Fibroblast of lung (primary cell): ENCODE measurements at regions not wholly inside any gene's neighbourhood (a gene's known extent, or its start where the extent isn't known, plus 50 kb on each side); places are given as distances from the start of the nearest gene placed in this dataset.

Experiments used
- DNase-seq, 2 donors: peaks; one replicate each; pipeline versions ENCODE4 v3.0.0 to v3.0.0-alpha.2; 2010; ENCODE audit warnings: low read depth in 2 of 2
- H2AFZ ChIP-seq: 2 replicates; pipeline ENCODE4 v1.5.1; 2012; ENCODE audit warnings: low read length, control low read depth, inconsistent platforms
- H3K27ac ChIP-seq: 2 replicates; pipeline ENCODE4 v1.5.1; 2011; ENCODE audit warnings: low read length, control low read depth; ENCODE audit not compliant: insufficient read depth
- H3K27me3 ChIP-seq: 2 replicates; pipeline ENCODE4 v1.5.1; 2011; ENCODE audit warnings: mild to moderate bottlenecking, low read length; ENCODE audit not compliant: control insufficient read depth, insufficient read depth
- H3K36me3 ChIP-seq: 2 replicates; pipeline ENCODE4 v1.5.1; 2011; ENCODE audit warnings: low read length; ENCODE audit not compliant: control insufficient read depth, insufficient read depth
- H3K4me1 ChIP-seq: 2 replicates; pipeline ENCODE4 v1.5.1; 2011; ENCODE audit warnings: low read length; ENCODE audit not compliant: control insufficient read depth, insufficient read depth; ENCODE audit errors: extremely low read depth
- H3K4me2 ChIP-seq: 2 replicates; pipeline ENCODE4 v1.5.1; 2011; ENCODE audit warnings: low read length, control low read depth; ENCODE audit not compliant: insufficient read depth; ENCODE audit errors: extremely low read depth
- H3K4me3 ChIP-seq, 4 experiments: fragments of 200-600 bp in 1 of 4; sonication (generic) in 1 of 4; replicated peaks in 1 of 4; 2 replicates each; pipeline ENCODE4 v1.5.1; 2011 to 2016; ENCODE audit warnings: low read length in 4 of 4, low read depth in 3 of 4, mild to moderate bottlenecking in 3 of 4, control low read depth in 2 of 4, inconsistent platforms in 1 of 4, mixed read lengths in 1 of 4; ENCODE audit not compliant: insufficient read depth in 1 of 4; ENCODE audit errors: control extremely low read depth in 1 of 4
- H3K79me2 ChIP-seq: 2 replicates; pipeline ENCODE4 v1.5.1; 2012; ENCODE audit warnings: mild to moderate bottlenecking, low read length, inconsistent platforms; ENCODE audit not compliant: control insufficient read depth, insufficient read depth
- H3K9ac ChIP-seq: 2 replicates; pipeline ENCODE4 v1.5.1; 2011; ENCODE audit warnings: mild to moderate bottlenecking, low read length, control low read depth; ENCODE audit not compliant: insufficient read depth
- H3K9me3 ChIP-seq: 2 replicates; pipeline ENCODE4 v1.5.1; 2012; ENCODE audit warnings: low read depth, low read length; ENCODE audit not compliant: control insufficient read depth, insufficient read depth
- H4K20me1 ChIP-seq: 2 replicates; pipeline ENCODE4 v1.5.1; 2011; ENCODE audit warnings: low read length; ENCODE audit not compliant: control insufficient read depth, insufficient read depth; ENCODE audit errors: extremely low read depth
- CTCF ChIP-seq, 2 donors: IDR thresholded peaks in 1 of 2; conservative IDR thresholded peaks in 1 of 2; 1 replicate in 1 of 2; 2 replicates in 1 of 2; pipeline ENCODE4 v1.5.1; 2011 to 2012; ENCODE audit warnings: low read length in 2 of 2, control low read depth in 1 of 2, inconsistent platforms in 1 of 2, low read depth in 1 of 2, mild to moderate bottlenecking in 1 of 2
- EZH2 ChIP-seq: IDR thresholded peaks from 2 replicates; pipeline ENCODE4 v1.5.1; 2012; ENCODE audit warnings: low read length, control low read depth, mild to moderate bottlenecking; ENCODE audit errors: missing control alignments

GRCh38 chr5:89281211-89281610, 398.2 kb upstream of the MEF2C start:
- no peak overlapping the region for H3K4me3 ChIP-seq
- H3K9ac ChIP-seq: no peak overlapping the region
- H3K4me2 ChIP-seq: no peak overlapping the region
- H3K27ac ChIP-seq: no peak overlapping the region
- no peak overlapping the region for H2AFZ ChIP-seq
- no peaks in the 10 kb centered on the region for H3K79me2 ChIP-seq
- H3K36me3 ChIP-seq: no peaks in the 10 kb centered on the region
- no peak for DNase-seq
- no peaks in the 10 kb centered on the region for H3K27me3 ChIP-seq
- no peaks in the 10 kb centered on the region for H4K20me1 ChIP-seq
- no peak for TF ChIP-seq CTCF (conservative IDR thresholded peaks at IDR 0.05 in 1 of 2, IDR thresholded peaks at IDR 0.05 in 1 of 2; ENCODE audit: low read depth in 1 of 2, low read length in 2 of 2)
- TF ChIP-seq EZH2: no peak
- H3K9me3 ChIP-seq: no peaks in the 10 kb centered on the region
- peaks cover 2% of the 10 kb centered on the region for H3K4me1 ChIP-seq

DNA sequence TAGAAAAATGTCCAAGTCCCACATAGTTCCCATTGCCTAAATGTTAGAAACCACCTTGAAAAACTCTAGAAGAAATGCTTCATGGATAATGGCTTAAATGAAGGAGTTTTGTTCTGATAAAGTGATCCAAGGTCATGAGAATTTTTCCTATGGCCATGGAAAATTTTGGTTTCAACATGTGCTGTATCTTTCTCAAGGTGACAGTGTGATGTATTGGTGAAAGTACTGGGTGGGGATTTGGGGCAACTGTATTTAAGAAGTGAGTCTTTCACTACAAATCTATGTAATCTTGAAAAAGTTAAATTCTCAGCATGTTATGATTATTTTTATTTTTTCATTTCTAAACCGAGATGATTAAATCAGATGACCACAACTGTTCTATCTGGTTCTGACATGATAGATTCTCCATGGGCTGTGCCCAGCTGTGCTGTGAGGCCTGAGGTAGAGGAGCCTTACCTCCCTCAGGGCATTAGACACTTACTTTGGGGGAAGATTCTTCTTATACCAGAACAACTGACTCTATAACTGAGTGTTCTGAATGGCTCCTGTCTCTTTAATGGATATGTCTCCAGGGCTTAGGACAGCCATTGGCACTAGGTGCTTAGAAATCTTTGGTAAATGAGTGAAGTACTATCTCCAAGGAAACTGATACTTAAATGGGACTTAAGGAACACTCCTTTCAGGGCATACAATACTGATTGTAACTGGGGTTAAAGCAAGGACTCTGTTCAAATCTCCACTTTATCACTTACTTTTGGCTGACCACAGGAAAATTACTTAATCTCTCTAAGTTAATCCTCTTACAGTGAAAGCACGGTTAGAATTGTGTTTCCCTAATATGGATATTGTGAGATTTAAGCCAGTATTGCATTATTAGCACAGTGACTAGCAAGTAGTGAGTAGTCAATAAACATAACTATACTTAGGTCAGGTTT, 397.4 kb upstream of the MEF2C start:
- Histone ChIP-seq H3K9ac (no peak overlapping the region), H3K27me3 (no peaks in the 10 kb centered on the region), H3K4me2 (no peak overlapping the region), H3K27ac (no peak overlapping the region), H3K4me1 (peaks cover 2% of the 10 kb centered on the region), H3K4me3 (no peak overlapping the region), H4K20me1 (no peaks in the 10 kb centered on the region), H3K36me3 (no peaks in the 10 kb centered on the region), H3K79me2 (no peaks in the 10 kb centered on the region), H2AFZ (no peak overlapping the region), H3K9me3 (no peaks in the 10 kb centered on the region)
- TF ChIP-seq EZH2 (no peak), CTCF (conservative IDR thresholded peaks at IDR 0.05 in 1 of 2, IDR thresholded peaks at IDR 0.05 in 1 of 2; ENCODE audit: low read depth in 1 of 2, low read length in 2 of 2) (no peak)
- DNase-seq: peak in 1 of 2 donors; percentile 17

- TF ChIP-seq EZH2: no peak
- TF ChIP-seq CTCF (conservative IDR thresholded peaks at IDR 0.05 in 1 of 2, IDR thresholded peaks at IDR 0.05 in 1 of 2; ENCODE audit: low read depth in 1 of 2, low read length in 2 of 2): no peak
- H3K36me3 ChIP-seq: no peaks in the 10 kb centered on the region
- no peak overlapping the region for H3K27ac ChIP-seq
- H3K9me3 ChIP-seq: no peaks in the 10 kb centered on the region
- no peaks in the 10 kb centered on the region for H3K79me2 ChIP-seq
- H4K20me1 ChIP-seq: no peaks in the 10 kb centered on the region
- no peak overlapping the region for H2AFZ ChIP-seq
- peak in 1 of 2 donors; percentile 60 for DNase-seq
- no peak overlapping the region for H3K4me2 ChIP-seq
- H3K9ac ChIP-seq: no peak overlapping the region
- peaks cover 2% of the 10 kb centered on the region for H3K4me1 ChIP-seq
- H3K27me3 ChIP-seq: no peaks in the 10 kb centered on the region
- no peak overlapping the region for H3K4me3 ChIP-seq
Observed at GRCh38 chr5:89279391-89280036, 396.5 kb upstream of the MEF2C start.
